HUES48 (cell line): ENCODE measurements at regions not wholly inside any gene's neighbourhood (a gene's known extent, or its start where the extent isn't known, plus 50 kb on each side); places are given as distances from the start of the nearest gene placed in this dataset.

Experiments used
- H3K27ac ChIP-seq: one replicate; pipeline ENCODE4 v1.7.0; 2013; ENCODE audit warnings: low read depth, low read length, inconsistent platforms
- H3K27me3 ChIP-seq: 2 replicates; pipeline ENCODE4 v1.6.1; 2013; ENCODE audit warnings: mild to moderate bottlenecking, low read length; ENCODE audit not compliant: control insufficient read depth, insufficient read depth
- H3K36me3 ChIP-seq: 2 replicates; pipeline ENCODE4 v1.6.1; 2013; ENCODE audit warnings: low read length; ENCODE audit not compliant: control insufficient read depth, insufficient read depth
- H3K4me1 ChIP-seq: 2 replicates; pipeline ENCODE4 v1.6.1; 2013; ENCODE audit warnings: mild to moderate bottlenecking, low read length; ENCODE audit not compliant: control insufficient read depth, insufficient read depth
- H3K4me3 ChIP-seq: 2 replicates; pipeline ENCODE4 v1.5.1; 2013; ENCODE audit warnings: mild to moderate bottlenecking, low read depth, low read length
- H3K9ac ChIP-seq: 2 replicates; pipeline ENCODE4 v1.6.1; 2013; ENCODE audit warnings: mild to moderate bottlenecking, low read depth, low read length, moderate library complexity
- H3K9me3 ChIP-seq: 2 replicates; pipeline ENCODE4 v1.6.1; 2013; ENCODE audit warnings: low read length; ENCODE audit not compliant: control insufficient read depth, insufficient read depth

DNA sequence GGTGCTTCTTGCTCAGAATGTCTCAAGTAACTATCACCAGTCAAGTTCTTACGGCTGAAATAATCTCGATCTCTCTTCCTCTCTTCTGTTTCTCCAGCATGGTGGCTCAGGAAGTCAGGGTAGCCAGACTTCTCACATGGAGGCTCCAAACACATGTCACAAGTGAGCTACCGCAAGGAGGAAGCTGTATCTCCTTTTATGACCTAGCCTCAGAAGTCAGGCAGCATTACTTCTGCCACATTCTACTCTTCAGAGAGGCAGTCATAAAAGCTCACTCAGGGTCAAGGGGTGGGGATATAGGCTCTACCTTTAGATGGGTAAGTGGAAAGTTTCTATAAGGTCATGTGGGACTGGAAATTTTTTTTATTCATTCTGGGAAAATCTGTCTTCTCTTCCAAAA is 86.6 kb upstream of the NEO1 start:
- no peak overlapping the region for H3K4me3 ChIP-seq
- H3K9ac ChIP-seq = no peak overlapping the region
- H3K9me3 ChIP-seq = peaks cover 12% of the 10 kb centered on the region
- H3K4me1 ChIP-seq = no peaks in the 10 kb centered on the region
- no peaks in the 10 kb centered on the region for H3K36me3 ChIP-seq
- no peaks in the 10 kb centered on the region for H3K27me3 ChIP-seq
- H3K27ac ChIP-seq = no peak overlapping the region

DNA sequence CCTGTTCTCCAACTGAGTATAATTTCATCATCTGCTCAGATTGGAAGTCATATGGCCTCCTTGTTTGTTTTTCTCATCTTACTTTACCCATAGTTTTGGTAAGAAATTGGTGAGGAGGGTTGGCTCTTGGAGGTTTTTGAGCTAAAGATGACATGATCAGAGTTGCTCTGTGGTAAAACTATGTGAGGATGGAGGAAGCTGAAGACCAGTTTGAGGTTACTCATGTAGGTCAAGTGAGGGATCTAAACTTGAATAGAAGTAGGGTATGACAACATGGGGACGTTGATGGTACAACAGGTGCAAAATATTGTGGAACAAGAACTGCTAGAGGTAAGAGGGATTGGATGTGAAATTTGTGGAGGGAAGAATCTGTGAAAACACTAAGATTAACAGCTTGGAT is 87.7 kb upstream of the NEO1 start:
- no peaks in the 10 kb centered on the region for H3K27me3 ChIP-seq
- no peak overlapping the region for H3K27ac ChIP-seq
- H3K4me3 ChIP-seq = no peak overlapping the region
- H3K9ac ChIP-seq = no peak overlapping the region
- peaks cover 12% of the 10 kb centered on the region for H3K9me3 ChIP-seq
- no peaks in the 10 kb centered on the region for H3K36me3 ChIP-seq
- no peaks in the 10 kb centered on the region for H3K4me1 ChIP-seq

DNA sequence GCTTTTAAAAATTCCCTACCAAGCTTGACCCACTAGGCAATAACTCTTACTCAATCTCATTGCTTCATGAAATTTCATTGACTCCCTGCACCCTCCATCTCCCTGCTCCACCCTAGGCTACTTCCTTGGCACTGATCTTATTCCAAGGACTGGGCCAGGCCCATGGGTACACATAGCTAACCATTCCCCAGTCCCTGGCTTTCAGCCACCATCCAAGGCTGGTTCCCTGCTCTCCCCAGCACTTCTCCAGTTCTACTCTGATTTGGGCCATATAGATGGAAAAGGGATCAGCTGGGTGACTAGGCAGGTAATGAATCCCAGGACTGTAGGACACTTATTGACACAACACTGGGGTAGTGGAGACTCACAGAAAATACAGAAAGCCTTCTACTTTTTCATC is 88.1 kb upstream of the NEO1 start:
- no peaks in the 10 kb centered on the region for H3K27me3 ChIP-seq
- no peaks in the 10 kb centered on the region for H3K4me1 ChIP-seq
- no peaks in the 10 kb centered on the region for H3K36me3 ChIP-seq
- H3K27ac ChIP-seq = no peak overlapping the region
- H3K4me3 ChIP-seq = no peak overlapping the region
- no peak overlapping the region for H3K9ac ChIP-seq
- H3K9me3 ChIP-seq = peaks cover 12% of the 10 kb centered on the region

DNA sequence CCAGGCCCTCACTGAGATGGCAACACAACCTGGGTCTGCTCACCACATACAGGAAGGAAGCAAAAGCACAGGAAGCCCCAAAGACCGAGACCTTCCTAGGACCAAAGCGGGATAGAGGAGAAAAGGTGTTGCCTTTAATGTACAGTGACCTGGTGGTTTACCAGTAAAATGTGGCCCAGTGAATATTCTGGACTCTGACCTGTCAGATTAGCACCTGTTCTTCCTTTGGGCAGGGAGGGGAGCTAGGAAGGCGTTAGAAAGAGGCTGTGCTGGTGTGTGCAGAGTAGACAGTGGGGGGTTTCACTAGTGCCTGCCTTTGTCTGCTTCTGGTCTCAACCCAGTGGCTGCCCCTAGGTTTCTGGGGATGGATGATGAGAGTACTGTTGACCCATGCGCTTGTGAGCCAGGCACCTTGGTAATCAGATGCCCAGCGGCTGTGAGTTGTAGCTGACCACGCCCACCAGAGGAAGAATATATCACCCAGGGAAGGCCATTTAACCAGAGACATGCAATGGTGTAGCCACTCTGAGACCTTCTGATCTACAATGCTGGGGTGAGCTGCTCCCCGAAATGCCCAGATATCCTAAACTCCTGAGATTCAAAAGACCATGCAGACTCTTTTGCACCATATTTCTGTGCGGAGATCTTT is 90.1 kb upstream of the NEO1 start:
- H3K36me3 ChIP-seq = no peaks in the 10 kb centered on the region
- H3K27ac ChIP-seq = no peak overlapping the region
- H3K4me1 ChIP-seq = no peaks in the 10 kb centered on the region
- H3K4me3 ChIP-seq = no peak overlapping the region
- H3K9me3 ChIP-seq = peaks cover 12% of the 10 kb centered on the region
- H3K27me3 ChIP-seq = no peaks in the 10 kb centered on the region
- no peak overlapping the region for H3K9ac ChIP-seq

DNA sequence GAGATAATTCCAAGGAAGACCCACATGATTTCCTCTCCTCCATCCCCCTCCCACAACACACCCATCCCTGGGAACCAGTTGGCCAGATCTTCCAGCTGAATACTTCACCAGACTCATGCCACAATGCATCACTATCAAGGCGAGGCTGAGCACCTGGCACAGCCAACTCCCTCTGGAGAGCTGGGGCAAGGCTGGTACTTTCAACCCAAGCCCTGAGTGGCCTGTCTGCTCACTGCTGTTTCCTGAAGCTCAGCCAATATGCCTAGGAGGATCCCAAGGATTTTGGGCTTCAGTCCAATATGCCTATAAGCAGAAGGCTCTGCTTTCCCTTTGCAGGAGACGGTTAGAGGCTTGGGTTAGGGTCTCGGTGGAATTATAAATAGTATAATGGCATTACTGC is 90.9 kb upstream of the NEO1 start:
- Histone ChIP-seq H3K9me3 (peaks cover 12% of the 10 kb centered on the region), H3K4me3 (no peak overlapping the region), H3K9ac (no peak overlapping the region)

DNA sequence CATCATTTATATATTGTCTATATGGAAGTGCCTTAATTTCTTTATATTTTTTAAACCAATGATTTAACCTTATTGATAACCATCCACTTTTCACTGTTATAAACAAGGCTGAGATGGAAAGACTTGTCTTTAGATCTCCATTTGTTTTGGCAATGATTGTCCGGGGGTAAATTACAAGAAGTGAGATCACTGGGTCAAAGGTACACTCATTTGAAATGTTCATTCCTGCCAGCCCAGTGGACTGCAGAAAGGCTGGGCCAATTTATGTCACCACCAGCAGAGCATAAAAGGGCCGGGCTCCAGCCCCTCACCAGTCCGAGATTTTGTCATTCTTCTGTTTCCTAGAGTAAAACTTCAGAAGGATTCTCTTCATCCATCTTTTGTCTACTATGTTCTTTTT is 93.6 kb upstream of the NEO1 start:
- no peak overlapping the region for H3K4me3 ChIP-seq
- H3K9me3 ChIP-seq = peaks cover 10% of the 10 kb centered on the region
- H3K4me1 ChIP-seq = peaks cover 6% of the 10 kb centered on the region
- H3K27ac ChIP-seq = no peak overlapping the region
- no peaks in the 10 kb centered on the region for H3K36me3 ChIP-seq
- H3K9ac ChIP-seq = no peak overlapping the region
- no peaks in the 10 kb centered on the region for H3K27me3 ChIP-seq

More for the DNA sequence above, 90.9 kb upstream of the NEO1 start:
- Histone ChIP-seq H3K27ac (no peak overlapping the region), H3K27me3 (no peaks in the 10 kb centered on the region), H3K4me1 (no peaks in the 10 kb centered on the region), H3K36me3 (no peaks in the 10 kb centered on the region)

DNA sequence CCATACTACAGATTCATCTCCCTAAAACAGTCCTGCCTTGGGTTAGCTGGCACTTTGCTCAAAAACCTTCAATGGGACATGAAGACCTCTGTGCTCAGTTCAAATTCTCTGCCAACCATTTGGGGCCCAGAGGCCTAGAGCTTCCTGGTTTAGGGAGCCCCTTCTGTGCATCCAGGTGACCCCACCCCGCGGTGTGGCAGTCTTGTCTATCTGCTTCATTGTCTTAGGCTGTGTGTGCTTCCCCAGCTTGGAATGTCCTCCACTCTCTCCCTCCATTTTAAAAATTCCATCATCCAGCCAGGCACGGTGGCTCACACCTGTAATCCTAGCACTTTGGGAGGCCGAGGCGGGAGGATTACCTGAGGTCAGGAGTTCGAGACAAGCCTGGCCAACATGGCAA is 99.0 kb upstream of the NEO1 start:
- Histone ChIP-seq H3K27ac (no peak overlapping the region), H3K27me3 (no peaks in the 10 kb centered on the region), H3K9me3 (no peaks in the 10 kb centered on the region), H3K9ac (no peak overlapping the region), H3K36me3 (no peaks in the 10 kb centered on the region), H3K4me1 (peaks cover 6% of the 10 kb centered on the region), H3K4me3 (no peak overlapping the region)

DNA sequence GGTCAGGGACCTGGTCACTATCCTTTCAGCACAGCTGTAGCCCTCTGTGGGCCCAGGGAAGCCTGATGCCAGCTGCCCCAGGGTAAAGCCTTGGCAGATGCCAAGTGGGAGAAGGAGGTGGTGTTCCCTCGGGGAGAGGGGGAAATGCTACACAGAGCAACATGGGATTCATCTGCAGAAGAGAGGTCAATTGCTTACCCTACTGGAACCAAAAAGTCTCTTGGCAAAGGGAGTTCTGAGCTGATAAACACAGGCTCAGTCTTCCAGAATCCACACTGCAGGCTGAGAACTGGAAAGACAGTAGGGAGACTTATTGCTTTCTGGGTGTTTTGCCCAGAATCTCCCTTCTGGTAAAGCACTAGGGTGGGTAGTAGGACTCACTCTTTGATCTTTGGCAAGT is 100.1 kb upstream of the NEO1 start:
- no peaks in the 10 kb centered on the region for H3K9me3 ChIP-seq
- no peaks in the 10 kb centered on the region for H3K27me3 ChIP-seq
- H3K36me3 ChIP-seq = no peaks in the 10 kb centered on the region
- H3K9ac ChIP-seq = no peak overlapping the region
- H3K4me1 ChIP-seq = peaks cover 6% of the 10 kb centered on the region
- no peak overlapping the region for H3K27ac ChIP-seq
- H3K4me3 ChIP-seq = no peak overlapping the region

DNA sequence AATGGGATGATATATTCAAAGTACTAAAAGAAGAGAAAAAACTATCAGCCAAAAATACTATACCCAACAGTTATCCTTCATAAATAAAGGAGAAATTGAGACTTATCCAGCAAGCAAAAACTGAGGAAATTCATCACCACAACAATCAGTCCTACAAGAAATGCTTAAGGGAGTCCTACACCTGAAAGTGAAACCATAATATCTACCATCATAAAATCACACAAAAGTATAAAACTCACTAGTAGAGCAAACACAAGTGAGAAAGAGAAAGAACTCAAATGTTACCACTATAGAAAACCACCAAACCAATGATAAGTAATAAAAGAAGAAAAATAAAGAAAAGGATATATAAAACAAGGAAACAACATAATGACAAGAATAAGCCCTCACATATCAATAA is 103.6 kb upstream of the NEO1 start:
- H3K36me3 ChIP-seq = no peaks in the 10 kb centered on the region
- H3K27me3 ChIP-seq = no peaks in the 10 kb centered on the region
- H3K9ac ChIP-seq = no peak overlapping the region
- no peak overlapping the region for H3K27ac ChIP-seq
- no peak overlapping the region for H3K4me3 ChIP-seq
- no peaks in the 10 kb centered on the region for H3K9me3 ChIP-seq
- H3K4me1 ChIP-seq = no peaks in the 10 kb centered on the region

DNA sequence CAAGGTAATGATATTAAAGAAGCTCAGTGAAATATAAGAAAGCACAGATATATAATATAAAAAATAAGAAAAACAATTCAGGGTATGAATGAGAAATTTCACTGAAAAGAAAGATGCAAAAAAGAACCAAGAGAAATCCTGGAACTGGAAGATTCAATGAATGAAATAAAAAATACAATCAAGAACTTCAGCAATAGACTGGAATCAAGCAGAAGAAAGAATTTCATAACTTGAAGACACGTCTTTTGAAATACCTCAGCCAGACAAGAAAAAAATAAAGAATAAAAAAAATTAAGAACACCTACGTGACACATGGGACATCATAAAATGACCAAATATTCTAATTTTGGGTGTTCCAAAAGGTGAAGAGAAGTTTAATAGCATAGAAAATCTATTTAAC is 104.6 kb upstream of the NEO1 start:
- Histone ChIP-seq H3K4me3 (no peak overlapping the region), H3K9me3 (no peaks in the 10 kb centered on the region), H3K4me1 (no peaks in the 10 kb centered on the region), H3K36me3 (no peaks in the 10 kb centered on the region), H3K9ac (no peak overlapping the region), H3K27ac (no peak overlapping the region), H3K27me3 (no peaks in the 10 kb centered on the region)

DNA sequence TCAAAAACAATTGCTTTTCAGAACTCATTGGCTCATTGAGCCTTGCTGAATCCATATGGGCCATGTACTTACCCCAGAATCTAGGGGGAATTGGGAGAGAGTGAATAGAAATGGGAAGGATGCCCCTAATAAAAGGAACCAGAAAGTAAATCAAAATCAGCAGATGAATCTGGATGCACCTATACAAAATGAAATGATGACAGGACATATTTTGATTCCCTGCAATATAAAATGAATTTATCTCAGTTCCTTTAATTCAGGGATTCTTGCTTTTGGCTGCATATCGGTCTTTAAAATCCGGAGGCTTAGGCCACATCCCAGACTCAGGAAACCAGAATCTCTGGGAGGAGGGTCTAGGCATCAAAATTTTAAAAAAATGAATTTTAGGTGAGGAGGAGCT is 107.7 kb upstream of the NEO1 start:
- H3K4me3 ChIP-seq = no peak overlapping the region
- no peak overlapping the region for H3K9ac ChIP-seq
- no peaks in the 10 kb centered on the region for H3K4me1 ChIP-seq
- H3K27ac ChIP-seq = no peak overlapping the region
- no peaks in the 10 kb centered on the region for H3K27me3 ChIP-seq
- H3K36me3 ChIP-seq = no peaks in the 10 kb centered on the region
- H3K9me3 ChIP-seq = no peaks in the 10 kb centered on the region

DNA sequence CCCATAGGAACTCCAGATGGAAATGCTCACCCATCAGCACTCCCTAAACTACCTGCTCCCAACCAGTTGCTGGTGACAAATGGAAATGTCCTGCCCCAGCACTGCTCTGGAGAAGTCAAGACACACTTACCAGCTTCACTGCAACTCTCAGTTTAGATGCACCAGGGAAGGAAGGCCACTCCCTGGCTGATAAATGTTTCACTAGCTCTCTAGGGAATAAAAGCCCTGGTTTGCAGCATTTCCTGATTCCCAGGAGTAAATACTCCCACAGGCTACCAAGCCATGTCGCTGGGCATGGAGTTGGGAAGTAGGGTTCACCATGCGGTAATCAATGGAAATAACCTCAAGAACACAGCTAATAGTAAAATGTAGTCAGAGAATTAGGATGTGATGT is 112.0 kb upstream of the NEO1 start:
- Histone ChIP-seq H3K4me1 (no peaks in the 10 kb centered on the region), H3K4me3 (no peak overlapping the region), H3K27me3 (no peaks in the 10 kb centered on the region), H3K9ac (no peak overlapping the region), H3K27ac (no peak overlapping the region), H3K9me3 (no peaks in the 10 kb centered on the region), H3K36me3 (no peaks in the 10 kb centered on the region)
